ENCODE measurements at regions not wholly inside any gene's neighbourhood (a gene's known extent, or its start where the extent isn't known, plus 50 kb on each side); places are given as distances from the start of the nearest gene placed in this dataset.

DNA sequence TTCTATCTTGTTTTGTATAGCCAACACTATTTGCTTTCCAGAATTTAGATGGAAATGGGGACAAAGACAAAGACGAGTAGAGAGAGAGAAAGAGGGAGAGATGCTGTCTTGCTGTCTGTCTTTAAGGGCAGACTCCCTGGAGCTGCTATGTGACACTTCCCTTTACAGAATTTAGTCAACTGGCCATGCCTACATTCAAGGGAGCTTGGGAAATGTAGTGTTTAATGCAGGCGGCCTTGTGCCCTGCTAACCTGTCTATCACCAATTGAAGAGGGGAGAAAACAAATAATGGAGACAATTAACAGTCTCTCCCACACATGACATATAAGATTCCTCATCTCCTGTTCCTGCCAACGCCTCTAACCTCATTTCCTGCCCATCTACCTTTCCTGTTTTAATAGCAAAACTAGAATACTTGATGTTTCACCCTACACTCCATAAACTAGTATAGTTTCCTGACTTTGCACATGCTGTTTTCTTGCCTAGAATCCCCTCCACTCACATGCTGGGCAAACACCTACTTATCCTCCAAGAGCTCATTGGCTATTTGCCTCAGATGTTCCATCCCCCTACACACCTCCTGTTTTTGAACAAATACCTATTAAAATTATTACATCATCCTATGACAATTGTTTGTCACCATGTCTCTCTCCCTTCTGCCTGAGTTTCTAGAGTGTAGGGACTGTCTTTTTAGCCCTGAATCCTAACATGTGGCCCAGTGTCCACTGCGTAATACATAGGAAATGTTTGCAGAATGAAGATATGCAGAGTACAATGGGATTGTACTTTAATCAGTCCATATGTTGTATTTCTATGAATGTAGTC, 117.2 kb downstream of the SLC25A24 start:
- peak overlapping the region; percentile 32 for H3K27ac ChIP-seq (ENCODE audit: low read depth, low read length)
- Mint-ChIP-seq H3K36me3 (peaks cover 0 to 6% (median 0%) of the 10 kb centered on the region in 5 donors), H3K27ac (peak overlapping the region; percentile 12 to 94 (median 88)), H3K4me1 (peaks cover 47 to 68% (median 64%) of the 10 kb centered on the region in 7 donors), H3K9me3 (peaks cover 0 to 8% (median 0%) of the 10 kb centered on the region in 11 donors), H3K27me3 (no peaks in the 10 kb centered on the region), H3K4me3 (peak overlapping the region in 9 of 10 donors; percentile 30 to 81 (median 57))
- DNase-seq, result peak in 6 of 9 donors; percentile 9 to 27 (median 17)
- no peaks in the 10 kb centered on the region for H3K27me3 ChIP-seq (ENCODE audit: control insufficient read depth in 2 of 2, insufficient read depth in 2 of 2, low read length in 2 of 2)
- ChIA-PET POLR2A (interaction anchor here (0.9 to 2.0 kb wide), 2 partner anchors 13 to 15 kb away, joined by 3 to 6 read pairs; no protein-coding TSS in a partner anchor), CTCF (interaction anchor here (0.6 to 1.8 kb wide), 3 partner anchors 42 to 1132 kb away, joined by 3 to 4 read pairs (median 3); no protein-coding TSS in a partner anchor)
- no peak overlapping the region for H3K4me3 ChIP-seq (ENCODE audit: low read length)
- intact Hi-C loops (cut with micrococcal nuclease), result no loop called here
- no peaks in the 10 kb centered on the region for H3K9me3 ChIP-seq (ENCODE audit: control insufficient read depth in 2 of 3, low read length in 3 of 3)
- no peaks in the 10 kb centered on the region for H3K36me3 ChIP-seq (ENCODE audit: control insufficient read depth in 2 of 3, insufficient read depth in 3 of 3, low read length in 3 of 3)
- ATAC-seq, result peak; percentile 50
- H3K4me1 ChIP-seq (ENCODE audit: control insufficient read depth in 2 of 2, insufficient read depth in 2 of 2, low read length in 2 of 2), result peaks cover 52 to 59% of the 10 kb centered on the region in 2 donors

DNA sequence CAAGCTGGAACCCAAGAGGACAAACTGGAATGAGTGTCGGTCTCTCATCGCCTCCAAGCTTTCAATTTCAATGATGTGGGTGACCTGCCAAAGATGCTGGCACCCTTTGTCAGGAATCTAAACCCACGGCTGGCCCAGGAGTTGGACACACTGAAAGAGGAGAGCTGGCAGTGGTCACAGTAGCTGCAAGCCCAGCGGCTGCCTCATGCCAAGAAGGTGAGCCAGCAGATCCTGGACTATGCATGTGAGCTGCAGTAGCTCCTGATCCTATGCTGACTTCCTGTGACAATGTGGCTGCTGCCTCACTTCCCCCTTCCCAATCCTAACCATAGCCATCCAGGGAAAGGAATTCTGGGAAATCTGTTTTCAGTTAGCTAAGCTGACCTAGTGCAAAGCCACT, 117.0 kb upstream of the VAV3 start:
- Mint-ChIP-seq H3K27ac (peak overlapping the region in 8 of 9 donors; percentile 91 to 97 (median 93)), H3K4me3 (peak overlapping the region in 6 of 10 donors; percentile 4 to 81 (median 66)), H3K27me3 (no peaks in the 10 kb centered on the region), H3K9me3 (peaks cover 0 to 8% (median 0%) of the 10 kb centered on the region in 11 donors), H3K36me3 (peaks cover 0 to 6% (median 0%) of the 10 kb centered on the region in 5 donors), H3K4me1 (peaks cover 55 to 74% (median 69%) of the 10 kb centered on the region in 7 donors)
- Histone ChIP-seq H3K4me1 (ENCODE audit: control insufficient read depth in 2 of 2, insufficient read depth in 2 of 2, low read length in 2 of 2) (peaks cover 60 to 69% of the 10 kb centered on the region in 2 donors), H3K27ac (ENCODE audit: low read depth, low read length) (peak overlapping the region; percentile 4), H3K27me3 (ENCODE audit: control insufficient read depth in 2 of 2, insufficient read depth in 2 of 2, low read length in 2 of 2) (no peaks in the 10 kb centered on the region), H3K9me3 (ENCODE audit: control insufficient read depth in 2 of 3, low read length in 3 of 3) (no peaks in the 10 kb centered on the region), H3K36me3 (ENCODE audit: control insufficient read depth in 2 of 3, insufficient read depth in 3 of 3, low read length in 3 of 3) (no peaks in the 10 kb centered on the region), H3K4me3 (ENCODE audit: low read length) (no peak overlapping the region)
- intact Hi-C loops (cut with micrococcal nuclease), result no loop called here
- ChIA-PET POLR2A (interaction anchor here (0.9 to 2.0 kb wide), 3 partner anchors 12 to 42 kb away, joined by 3 to 6 read pairs (median 3); no protein-coding TSS in a partner anchor), CTCF (interaction anchor here (0.6 to 1.6 kb wide), 4 partner anchors 35 to 1133 kb away, joined by 3 read pairs; no protein-coding TSS in a partner anchor)
- no peak for ATAC-seq
- no peak for DNase-seq

DNA sequence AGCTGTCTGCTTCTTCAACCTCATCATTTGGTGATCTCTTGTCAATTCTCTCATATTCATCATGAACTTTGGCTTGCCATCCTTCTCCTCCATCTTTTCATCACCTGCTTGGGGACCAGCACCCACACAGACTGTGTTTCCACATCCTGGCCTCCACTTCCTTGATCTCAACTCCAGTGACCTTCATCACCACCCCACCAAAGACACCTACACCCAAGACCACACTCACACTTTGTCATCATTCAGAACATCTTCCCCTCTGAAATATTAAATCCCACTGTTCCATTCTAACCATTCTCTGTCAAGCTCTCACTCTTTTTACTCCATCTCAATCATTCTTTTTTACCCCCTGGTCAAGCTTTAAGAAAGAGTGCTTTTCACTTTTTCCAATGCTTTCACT, 115.5 kb upstream of the VAV3 start:
- Histone ChIP-seq H3K27me3 (ENCODE audit: control insufficient read depth in 2 of 2, insufficient read depth in 2 of 2, low read length in 2 of 2) (no peaks in the 10 kb centered on the region), H3K9me3 (ENCODE audit: control insufficient read depth in 2 of 3, low read length in 3 of 3) (no peaks in the 10 kb centered on the region), H3K4me3 (ENCODE audit: low read length) (peak overlapping the region; percentile 22), H3K36me3 (ENCODE audit: control insufficient read depth in 2 of 3, insufficient read depth in 3 of 3, low read length in 3 of 3) (no peaks in the 10 kb centered on the region), H3K4me1 (ENCODE audit: control insufficient read depth in 2 of 2, insufficient read depth in 2 of 2, low read length in 2 of 2) (peaks cover 60 to 75% of the 10 kb centered on the region in 2 donors), H3K27ac (ENCODE audit: low read depth, low read length) (peak overlapping the region; percentile 68)
- H3K4me3 Mint-ChIP-seq, result peak overlapping the region; percentile 16 to 81 (median 62)
- intact Hi-C loops (cut with micrococcal nuclease), result no loop called here
- peaks cover 55 to 81% (median 77%) of the 10 kb centered on the region in 7 donors for H3K4me1 Mint-ChIP-seq
- H3K36me3 Mint-ChIP-seq, result peaks cover 0 to 6% (median 0%) of the 10 kb centered on the region in 5 donors
- H3K27ac Mint-ChIP-seq, result peak overlapping the region; percentile 67 to 97 (median 93)
- H3K27me3 Mint-ChIP-seq, result no peaks in the 10 kb centered on the region
- POLR2A ChIA-PET, result interaction anchor here (1.2 to 1.4 kb wide), 2 partner anchors 10 to 117 kb away, joined by 3 to 4 read pairs; no protein-coding TSS in a partner anchor
- DNase-seq, result peak in 2 of 9 donors; percentile 2 to 40
- no peak for ATAC-seq
- CTCF ChIA-PET, result interaction anchor here (0.6 to 1.3 kb wide), 2 partner anchors 117 to 882 kb away, joined by 3 to 5 read pairs; no protein-coding TSS in a partner anchor
- H3K9me3 Mint-ChIP-seq, result peaks cover 0 to 8% (median 0%) of the 10 kb centered on the region in 11 donors

DNA sequence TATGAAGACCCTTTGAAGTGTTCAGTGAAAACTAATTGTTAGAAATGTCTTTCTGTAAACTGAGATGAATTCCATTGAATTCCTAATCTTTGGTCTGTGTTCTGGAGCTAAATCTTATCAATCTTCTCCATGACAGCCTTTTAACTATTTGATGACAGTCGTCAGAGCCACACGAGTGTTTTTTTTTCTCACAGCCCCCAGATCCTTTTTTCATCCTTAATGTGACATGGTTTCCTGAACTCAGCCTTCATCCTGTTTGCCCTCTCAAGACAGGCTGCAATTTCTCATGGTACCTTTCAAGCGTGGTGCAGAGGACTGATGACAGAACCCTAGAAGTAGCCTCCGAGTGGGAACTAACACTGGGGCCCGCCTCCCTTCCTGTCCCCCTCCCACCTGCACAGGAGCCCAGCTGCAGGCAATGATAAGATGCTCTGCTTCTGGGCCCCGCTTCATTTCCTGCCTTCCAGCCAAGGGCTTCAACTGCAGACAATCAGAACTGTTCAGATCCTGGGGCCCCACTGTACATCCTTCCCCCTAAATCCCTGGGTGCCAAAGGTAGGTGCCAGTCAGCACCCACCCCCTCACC, 114.6 kb upstream of the VAV3 start:
- ChIA-PET CTCF (interaction anchor here (0.6 to 1.3 kb wide), 2 partner anchors 116 to 883 kb away, joined by 3 to 5 read pairs; no protein-coding TSS in a partner anchor), POLR2A (interaction anchor here (1.0 to 1.4 kb wide), 3 partner anchors 9 to 116 kb away, joined by 3 to 4 read pairs (median 3); no protein-coding TSS in a partner anchor)
- Histone ChIP-seq H3K27ac (ENCODE audit: low read depth, low read length) (peak overlapping the region; percentile 68), H3K4me3 (ENCODE audit: low read length) (peak overlapping the region; percentile 22), H3K36me3 (ENCODE audit: control insufficient read depth in 2 of 3, insufficient read depth in 3 of 3, low read length in 3 of 3) (no peaks in the 10 kb centered on the region), H3K9me3 (ENCODE audit: control insufficient read depth in 2 of 3, low read length in 3 of 3) (no peaks in the 10 kb centered on the region), H3K4me1 (ENCODE audit: control insufficient read depth in 2 of 2, insufficient read depth in 2 of 2, low read length in 2 of 2) (peaks cover 60 to 75% of the 10 kb centered on the region in 2 donors), H3K27me3 (ENCODE audit: control insufficient read depth in 2 of 2, insufficient read depth in 2 of 2, low read length in 2 of 2) (no peaks in the 10 kb centered on the region)
- peak; percentile 65 for ATAC-seq
- peak overlapping the region; percentile 79 to 96 (median 93) for H3K27ac Mint-ChIP-seq
- H3K9me3 Mint-ChIP-seq, result peaks cover 0 to 8% (median 0%) of the 10 kb centered on the region in 11 donors
- intact Hi-C loops (cut with micrococcal nuclease), result loop anchor here in 1 of 2 donors (1.0 to 5.0 kb wide), 5 partner anchors 11 to 478 kb away; no protein-coding TSS in a partner anchor
- no peaks in the 10 kb centered on the region for H3K27me3 Mint-ChIP-seq
- H3K4me1 Mint-ChIP-seq, result peaks cover 55 to 89% (median 84%) of the 10 kb centered on the region in 7 donors
- DNase-seq, result peak; percentile 6 to 61 (median 53)
- H3K36me3 Mint-ChIP-seq, result peaks cover 0 to 6% (median 0%) of the 10 kb centered on the region in 5 donors
- peak overlapping the region; percentile 43 to 81 (median 70) for H3K4me3 Mint-ChIP-seq

DNA sequence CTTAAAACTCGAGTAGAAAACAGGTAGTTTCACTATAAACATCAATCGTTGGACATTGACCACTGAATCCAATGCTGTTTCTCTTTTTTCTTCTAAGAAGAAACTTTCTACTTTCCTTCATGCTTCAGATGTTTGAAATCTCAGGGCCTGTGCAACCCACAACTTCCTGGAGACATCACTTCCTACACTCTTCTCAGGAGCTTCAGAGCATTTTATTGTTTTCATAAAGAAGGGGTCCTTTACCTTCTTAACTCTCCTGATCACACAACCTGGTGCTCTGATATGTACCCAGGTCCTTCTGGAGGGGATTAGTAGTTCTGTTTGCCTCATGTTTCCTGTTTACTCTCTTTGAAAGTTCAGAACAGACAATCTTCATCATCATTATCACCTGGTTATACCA, 113.0 kb upstream of the VAV3 start:
- Mint-ChIP-seq H3K27ac (peak overlapping the region; percentile 81 to 94 (median 91)), H3K4me1 (peaks cover 51 to 80% (median 76%) of the 10 kb centered on the region in 7 donors), H3K4me3 (peak overlapping the region; percentile 27 to 76 (median 72)), H3K27me3 (no peaks in the 10 kb centered on the region), H3K36me3 (peaks cover 0 to 6% (median 0%) of the 10 kb centered on the region in 5 donors), H3K9me3 (peaks cover 0 to 8% (median 0%) of the 10 kb centered on the region in 11 donors)
- H3K36me3 ChIP-seq (ENCODE audit: control insufficient read depth in 2 of 3, insufficient read depth in 3 of 3, low read length in 3 of 3), result no peaks in the 10 kb centered on the region
- no peaks in the 10 kb centered on the region for H3K9me3 ChIP-seq (ENCODE audit: control insufficient read depth in 2 of 3, low read length in 3 of 3)
- H3K4me1 ChIP-seq (ENCODE audit: control insufficient read depth in 2 of 2, insufficient read depth in 2 of 2, low read length in 2 of 2), result peaks cover 56 to 66% of the 10 kb centered on the region in 2 donors
- peak overlapping the region; percentile 2 for H3K4me3 ChIP-seq (ENCODE audit: low read length)
- DNase-seq (peak in 7 of 9 donors; percentile 19 to 63 (median 57)), ATAC-seq (peak; percentile 76)
- intact Hi-C loops (cut with micrococcal nuclease), result loop anchor here in 1 of 2 donors (1.0 to 5.0 kb wide), 6 partner anchors 27 to 479 kb away; no protein-coding TSS in a partner anchor
- H3K27ac ChIP-seq (ENCODE audit: low read depth, low read length), result peak overlapping the region; percentile 68
- H3K27me3 ChIP-seq (ENCODE audit: control insufficient read depth in 2 of 2, insufficient read depth in 2 of 2, low read length in 2 of 2), result no peaks in the 10 kb centered on the region
- CTCF ChIA-PET, result interaction anchor here (0.7 kb wide), 1 partner anchor 321 kb away, joined by 3 read pairs; no protein-coding TSS in a partner anchor
- POLR2A ChIA-PET, result interaction anchor here (0.5 to 2.1 kb wide), 6 partner anchors 10 to 115 kb away, joined by 3 to 9 read pairs (median 3); no protein-coding TSS in a partner anchor

DNA sequence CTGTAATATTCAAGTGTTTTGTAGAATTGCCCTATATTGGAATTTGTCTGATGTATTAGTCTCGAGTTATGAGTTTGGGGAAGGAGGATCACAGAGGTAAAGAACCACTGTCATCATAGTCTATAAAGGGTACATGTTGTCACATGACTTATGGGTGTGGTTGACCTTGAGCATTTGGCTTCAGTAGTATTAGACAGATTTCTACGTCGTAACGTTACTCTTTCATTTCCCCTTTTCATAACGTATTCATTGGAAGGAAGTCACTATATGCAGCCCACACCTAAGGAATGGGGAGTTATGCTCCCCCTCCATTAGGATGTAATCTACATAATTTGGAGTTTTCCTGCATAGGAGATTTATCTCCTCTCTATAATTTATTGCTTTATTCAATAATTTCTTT, 110.1 kb upstream of the VAV3 start:
- H3K9me3 ChIP-seq (ENCODE audit: control insufficient read depth in 2 of 3, low read length in 3 of 3), result no peaks in the 10 kb centered on the region
- intact Hi-C loops (cut with micrococcal nuclease), result loop anchor here in 1 of 2 donors (5.0 kb wide), 1 partner anchor 482 kb away; no protein-coding TSS in a partner anchor
- CTCF ChIA-PET, result no interaction called here
- H3K4me3 ChIP-seq (ENCODE audit: low read length), result no peak overlapping the region
- H3K27ac Mint-ChIP-seq, result peak overlapping the region in 2 of 9 donors; percentile 21 to 78
- H3K4me1 Mint-ChIP-seq, result peaks cover 24 to 60% (median 47%) of the 10 kb centered on the region in 7 donors
- no peaks in the 10 kb centered on the region for H3K36me3 ChIP-seq (ENCODE audit: control insufficient read depth in 2 of 3, insufficient read depth in 3 of 3, low read length in 3 of 3)
- ATAC-seq (peak; percentile 58), DNase-seq (no peak)
- H3K9me3 Mint-ChIP-seq, result no peaks in the 10 kb centered on the region
- no peaks in the 10 kb centered on the region for H3K27me3 Mint-ChIP-seq
- H3K27ac ChIP-seq (ENCODE audit: low read depth, low read length), result no peak overlapping the region
- H3K36me3 Mint-ChIP-seq, result no peaks in the 10 kb centered on the region
- H3K4me3 Mint-ChIP-seq, result no peak overlapping the region
- POLR2A ChIA-PET, result no interaction called here
- peaks cover 28 to 37% of the 10 kb centered on the region in 2 donors for H3K4me1 ChIP-seq (ENCODE audit: control insufficient read depth in 2 of 2, insufficient read depth in 2 of 2, low read length in 2 of 2)
- no peaks in the 10 kb centered on the region for H3K27me3 ChIP-seq (ENCODE audit: control insufficient read depth in 2 of 2, insufficient read depth in 2 of 2, low read length in 2 of 2)
